ENCODE measurements at regions not wholly inside any gene's neighbourhood (a gene's known extent, or its start where the extent isn't known, plus 50 kb on each side); places are given as distances from the start of the nearest gene placed in this dataset.

DNA sequence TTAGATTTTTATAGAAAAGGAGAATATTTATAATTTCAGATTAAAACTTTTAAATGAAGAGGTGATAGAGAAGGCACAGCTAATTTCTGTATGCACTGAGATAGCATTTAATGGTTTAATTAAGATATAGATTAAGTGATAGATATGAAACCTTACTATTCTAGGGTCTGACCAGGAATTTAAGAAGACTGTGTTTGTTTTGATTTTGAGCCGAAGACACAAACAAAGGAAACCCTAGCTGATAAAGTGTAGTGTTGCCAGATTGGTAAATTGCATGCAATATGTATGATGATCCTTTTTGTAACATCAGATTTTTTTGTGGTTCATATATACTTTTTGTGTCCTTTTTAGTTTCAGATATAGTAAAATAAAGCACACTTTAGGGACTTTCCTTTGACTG lies 141.8 kb downstream of the ZPLD1 start:
- no peak for TF ChIP-seq ZNF274 (IDR thresholded peaks at IDR 0.05; ENCODE audit: low read depth, low read length)
- H3K4me3 ChIP-seq (ENCODE audit: low read length), result no peak overlapping the region

DNA sequence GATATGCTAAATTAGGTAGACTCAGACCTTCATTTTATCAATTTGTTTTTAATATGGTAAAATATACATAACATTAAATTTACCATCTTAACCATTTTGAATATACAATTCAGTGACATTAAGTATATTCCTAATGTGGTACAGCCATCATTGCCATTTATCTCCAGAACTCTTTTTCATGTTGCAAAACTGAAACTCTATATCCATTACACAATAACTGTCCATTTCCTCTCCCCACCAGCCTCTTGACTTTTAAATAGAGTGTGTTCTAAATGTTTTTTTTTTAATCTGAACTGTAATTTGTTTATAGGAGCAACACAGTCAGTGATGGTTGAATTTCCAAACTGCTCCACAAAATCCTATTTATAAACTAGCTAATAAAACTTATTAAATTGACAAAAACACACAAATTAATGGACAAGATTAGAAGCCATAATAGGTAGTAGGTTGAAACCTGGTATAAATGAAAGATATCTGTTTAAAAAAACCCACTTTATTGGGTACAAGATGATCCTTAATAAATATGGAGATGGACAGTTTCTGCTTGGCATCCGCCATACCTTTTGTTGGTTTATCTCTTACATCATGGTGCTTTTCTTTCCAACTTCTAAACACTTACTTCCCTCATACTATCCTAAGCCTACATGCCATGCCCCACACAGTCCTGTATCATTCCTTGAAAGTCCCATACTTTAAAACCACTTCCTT lies 142.4 kb downstream of the ZPLD1 start:
- TF ChIP-seq ZNF274 (IDR thresholded peaks at IDR 0.05; ENCODE audit: low read depth, low read length), result no peak
- no peak overlapping the region for H3K4me3 ChIP-seq (ENCODE audit: low read length)

DNA sequence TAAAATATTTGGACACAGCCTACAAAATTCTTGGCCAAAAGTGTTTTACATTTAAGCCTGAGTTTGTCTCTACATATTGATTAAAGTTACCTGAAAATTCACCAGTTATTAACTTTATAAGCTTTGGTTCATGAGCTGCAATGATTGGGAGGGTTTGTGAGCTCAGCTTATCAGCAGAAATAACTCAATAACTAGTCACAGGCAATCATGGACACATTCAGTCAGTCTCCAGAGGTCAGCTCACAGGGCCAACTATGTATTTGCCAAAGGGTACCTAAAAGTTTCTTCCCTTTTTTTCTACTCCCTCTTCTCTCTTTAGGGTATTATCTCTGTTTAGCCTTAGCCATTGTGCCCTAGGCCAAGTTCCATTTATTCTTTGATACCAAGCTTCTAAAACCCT lies 145.9 kb downstream of the ZPLD1 start:
- no peak overlapping the region for H3K4me3 ChIP-seq (ENCODE audit: low read length)
- no peak for TF ChIP-seq ZNF274 (IDR thresholded peaks at IDR 0.05; ENCODE audit: low read depth, low read length)

DNA sequence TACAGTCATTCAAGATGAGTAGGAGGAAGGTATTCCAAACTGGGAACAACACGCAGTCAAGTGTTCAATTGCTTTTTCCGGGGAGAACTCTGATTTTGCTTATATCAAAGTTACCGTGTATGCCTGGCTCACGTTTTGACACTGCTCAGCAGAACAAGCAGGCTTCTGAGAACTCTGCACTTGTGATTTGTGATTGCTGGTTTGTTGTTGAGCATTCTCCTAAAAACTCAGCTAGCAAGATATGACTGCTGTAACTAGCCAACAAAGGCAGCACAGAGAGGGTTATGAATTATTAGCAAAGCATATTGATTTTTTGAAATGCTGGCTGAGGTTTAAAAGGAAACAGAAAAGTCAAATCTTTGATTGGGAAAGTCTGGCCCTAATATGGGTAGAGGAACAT lies 151.7 kb downstream of the ZPLD1 start:
- no peak for TF ChIP-seq ZNF274 (IDR thresholded peaks at IDR 0.05; ENCODE audit: low read depth, low read length)
- H3K4me3 ChIP-seq (ENCODE audit: low read length), result no peak overlapping the region

DNA sequence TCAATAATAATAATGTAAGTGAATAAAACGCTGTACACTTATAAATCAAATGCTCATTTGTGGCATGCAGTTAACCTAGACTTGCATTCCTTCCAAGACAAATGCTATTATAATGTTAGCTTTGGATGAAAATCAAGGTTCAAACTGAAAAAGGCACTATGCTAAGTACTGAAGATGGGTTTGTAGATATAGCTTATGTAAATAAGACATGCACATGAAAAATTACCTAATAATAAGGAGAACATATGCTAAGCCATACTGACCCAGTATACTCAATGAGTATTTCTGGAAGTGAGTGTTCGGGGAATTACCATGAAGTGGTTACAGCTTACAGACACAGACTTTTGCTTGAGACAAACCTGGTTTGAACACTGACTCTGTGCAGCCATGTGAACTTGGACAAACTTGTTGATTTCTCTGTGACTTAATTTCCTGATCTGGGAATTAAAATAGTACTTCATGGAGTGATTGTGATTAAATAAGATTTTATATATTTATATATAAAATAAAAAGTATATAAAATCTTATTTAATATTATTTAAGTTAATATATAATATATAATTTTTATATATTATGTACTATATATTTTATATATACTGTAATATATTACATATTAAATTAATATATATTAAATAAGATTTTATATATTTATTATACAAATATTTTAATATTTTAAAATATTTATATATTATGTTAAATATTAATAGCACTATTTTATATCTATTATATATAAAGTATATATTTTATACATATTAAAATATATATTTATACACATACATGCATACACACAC lies 159.2 kb downstream of the ZPLD1 start:
- no peak for TF ChIP-seq ZNF274 (IDR thresholded peaks at IDR 0.05; ENCODE audit: low read depth, low read length)
- no peak overlapping the region for H3K4me3 ChIP-seq (ENCODE audit: low read length)

DNA sequence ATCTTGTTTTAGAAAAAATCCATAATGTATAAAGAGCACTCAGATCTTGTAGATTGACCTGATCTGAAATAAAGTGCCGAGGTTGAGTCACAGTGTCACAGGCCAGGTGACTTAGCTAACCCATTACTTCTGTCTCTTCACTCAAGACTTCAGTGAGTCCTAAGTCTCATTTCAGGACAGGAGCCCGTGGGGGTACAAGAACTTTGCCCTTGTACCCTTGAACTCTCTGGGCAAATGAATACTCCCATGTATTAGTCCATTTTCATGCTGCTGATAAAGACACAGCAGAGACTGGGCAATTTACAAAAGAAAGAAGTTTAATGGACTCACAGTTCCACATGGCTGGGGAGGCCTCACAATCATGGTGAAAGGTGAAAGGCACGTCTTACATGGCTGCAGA lies 160.2 kb downstream of the ZPLD1 start:
- no peak overlapping the region for H3K4me3 ChIP-seq (ENCODE audit: low read length)
- TF ChIP-seq ZNF274 (IDR thresholded peaks at IDR 0.05; ENCODE audit: low read depth, low read length), result no peak

DNA sequence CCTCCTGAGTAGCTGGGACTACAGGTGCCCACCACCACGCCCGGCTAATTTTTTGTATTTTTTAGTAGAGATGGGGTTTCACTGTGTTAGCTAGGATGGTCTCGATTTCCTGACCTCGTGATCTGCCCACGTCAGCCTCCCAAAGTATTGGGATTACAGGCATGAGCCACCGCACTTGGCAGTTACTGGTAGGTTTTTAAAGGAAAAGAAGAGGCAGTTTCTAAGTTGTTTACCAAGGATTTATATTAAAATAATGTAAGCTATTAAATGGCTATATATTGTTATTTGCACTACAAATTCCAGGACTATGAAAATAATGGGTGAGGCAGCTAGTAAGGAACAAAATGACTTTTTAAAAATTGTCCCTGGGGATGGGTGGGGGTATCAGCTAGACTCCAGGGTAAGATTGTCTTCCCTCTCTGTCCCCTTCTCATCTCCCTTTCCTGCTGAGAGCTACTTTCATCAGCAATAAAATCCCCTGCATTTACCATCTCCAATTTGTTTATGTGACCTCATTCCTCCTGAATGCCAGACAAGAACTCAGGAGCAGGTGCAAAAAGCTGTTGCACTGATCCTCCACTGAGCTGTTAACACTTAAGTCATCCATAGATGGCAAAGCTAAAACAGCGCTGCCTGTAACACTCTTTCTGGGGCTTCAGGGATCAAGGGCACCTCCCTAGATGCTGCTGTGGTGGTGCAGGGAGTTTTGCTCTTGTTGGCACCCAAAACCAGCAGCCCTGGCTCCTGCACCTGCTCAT lies 165.2 kb downstream of the ZPLD1 start:
- no peak for TF ChIP-seq ZNF274 (IDR thresholded peaks at IDR 0.05; ENCODE audit: low read depth, low read length)
- H3K4me3 ChIP-seq (ENCODE audit: low read length), result no peak overlapping the region

DNA sequence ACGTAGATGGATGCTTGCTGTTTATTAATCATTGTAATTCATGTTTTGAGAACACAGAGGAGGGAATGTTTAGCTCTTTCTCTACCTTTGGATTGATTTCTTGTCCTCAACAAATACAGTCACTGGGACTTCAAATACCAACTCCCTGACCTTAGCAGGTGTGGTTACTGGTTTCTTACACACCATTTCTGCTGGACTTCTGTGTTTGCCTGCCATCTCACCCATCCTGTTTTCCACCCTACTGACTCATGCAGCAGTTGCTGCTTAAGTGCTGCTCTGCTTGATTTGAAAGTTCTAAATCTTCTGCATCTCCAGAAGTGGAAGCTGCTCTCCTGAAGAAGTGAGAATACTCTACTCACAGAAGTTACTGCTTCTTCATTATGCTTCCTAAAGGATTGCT lies 170.3 kb downstream of the ZPLD1 start:
- TF ChIP-seq ZNF274 (IDR thresholded peaks at IDR 0.05; ENCODE audit: low read depth, low read length), result no peak
- no peak overlapping the region for H3K4me3 ChIP-seq (ENCODE audit: low read length)

DNA sequence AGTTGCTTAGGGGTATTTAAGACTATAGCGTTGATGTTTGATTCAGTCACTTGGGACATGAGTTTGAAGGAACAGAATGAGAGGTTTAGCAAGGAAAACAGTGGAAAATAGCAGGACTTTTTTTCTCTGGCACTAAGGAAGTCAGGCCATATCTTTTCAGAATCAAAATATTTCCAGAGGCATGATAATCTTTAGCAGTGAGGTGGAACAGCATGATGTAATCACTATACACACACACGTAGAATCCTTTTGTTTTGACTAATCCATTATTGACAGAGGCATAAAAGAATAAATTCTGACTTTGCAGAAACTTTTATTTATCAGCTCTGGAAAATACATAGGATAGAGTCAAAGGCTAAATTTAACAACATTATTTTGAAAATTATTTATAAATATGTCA lies 174.1 kb downstream of the ZPLD1 start:
- H3K4me3 ChIP-seq (ENCODE audit: low read length), result no peak overlapping the region
- no peak for TF ChIP-seq ZNF274 (IDR thresholded peaks at IDR 0.05; ENCODE audit: low read depth, low read length)

DNA sequence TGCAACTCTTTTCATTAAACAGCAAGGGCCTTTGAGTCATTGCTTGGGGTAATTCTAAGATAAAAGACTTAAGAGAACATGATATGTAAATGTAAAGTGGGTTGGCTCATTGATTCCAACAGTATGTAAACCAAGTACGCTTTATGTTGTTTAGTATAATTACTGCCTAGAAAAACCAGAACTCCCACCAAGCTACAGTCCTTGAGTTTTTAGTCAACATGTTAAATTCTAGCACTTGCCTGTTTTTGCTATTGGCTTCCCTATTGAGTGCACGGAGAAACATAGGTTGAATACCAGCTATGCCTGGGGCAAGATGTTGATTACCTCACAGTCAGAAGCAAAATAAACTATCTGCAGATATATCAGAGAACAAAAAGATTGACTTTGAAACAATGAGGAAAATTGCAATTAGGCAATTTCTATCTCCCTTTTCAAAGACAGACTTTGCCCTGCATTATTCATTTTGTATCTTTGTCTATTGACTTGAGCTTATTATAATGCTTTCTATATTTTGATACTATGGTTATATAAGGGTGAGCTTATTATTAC lies 179.3 kb downstream of the ZPLD1 start:
- TF ChIP-seq ZNF274 (IDR thresholded peaks at IDR 0.05; ENCODE audit: low read depth, low read length), result no peak

DNA sequence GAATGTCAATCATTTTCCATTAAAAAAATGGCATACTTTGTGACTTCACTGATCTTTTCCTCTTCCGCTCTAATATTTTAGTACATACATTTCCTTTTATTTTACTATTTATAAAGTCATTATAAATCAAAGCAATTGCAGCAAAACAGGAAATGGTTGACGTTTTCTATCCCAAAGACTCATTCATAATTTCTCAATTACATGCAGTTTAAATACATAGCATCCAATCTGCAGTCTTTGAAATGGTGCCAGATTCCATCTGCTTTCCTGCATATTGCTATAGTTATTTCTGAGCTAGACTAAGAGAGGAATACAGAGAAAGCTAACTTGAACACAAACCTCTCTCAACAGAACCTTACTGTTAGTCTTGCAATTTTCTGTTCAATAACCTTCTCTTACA lies 179.8 kb downstream of the ZPLD1 start:
- no peak for TF ChIP-seq ZNF274 (IDR thresholded peaks at IDR 0.05; ENCODE audit: low read depth, low read length)
- H3K4me3 ChIP-seq (ENCODE audit: low read length), result no peak overlapping the region

More for the DNA sequence above, 179.3 kb downstream of the ZPLD1 start:
- no peak overlapping the region for H3K4me3 ChIP-seq (ENCODE audit: low read length)

DNA sequence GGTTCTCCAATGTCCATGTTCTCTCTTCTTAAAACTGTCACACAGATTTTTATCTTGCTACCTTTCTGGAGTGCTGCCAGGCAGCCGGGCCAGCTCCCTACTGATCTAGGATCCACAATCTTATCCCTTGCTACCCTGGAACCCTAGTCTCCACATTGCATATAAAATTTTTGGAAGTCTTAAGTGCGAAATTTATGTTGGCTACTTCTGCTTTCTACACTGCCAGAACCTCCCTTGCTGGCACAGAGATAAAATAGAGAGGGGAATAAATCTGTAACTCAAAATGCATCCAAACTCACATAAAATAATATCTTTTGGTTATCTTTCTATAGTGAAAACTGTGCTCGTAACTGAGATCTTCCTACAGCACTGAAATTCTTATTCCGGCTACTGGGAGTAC lies 182.6 kb downstream of the ZPLD1 start:
- H3K4me3 ChIP-seq (ENCODE audit: low read length), result no peak overlapping the region
- TF ChIP-seq ZNF274 (IDR thresholded peaks at IDR 0.05; ENCODE audit: low read depth, low read length), result no peak

DNA sequence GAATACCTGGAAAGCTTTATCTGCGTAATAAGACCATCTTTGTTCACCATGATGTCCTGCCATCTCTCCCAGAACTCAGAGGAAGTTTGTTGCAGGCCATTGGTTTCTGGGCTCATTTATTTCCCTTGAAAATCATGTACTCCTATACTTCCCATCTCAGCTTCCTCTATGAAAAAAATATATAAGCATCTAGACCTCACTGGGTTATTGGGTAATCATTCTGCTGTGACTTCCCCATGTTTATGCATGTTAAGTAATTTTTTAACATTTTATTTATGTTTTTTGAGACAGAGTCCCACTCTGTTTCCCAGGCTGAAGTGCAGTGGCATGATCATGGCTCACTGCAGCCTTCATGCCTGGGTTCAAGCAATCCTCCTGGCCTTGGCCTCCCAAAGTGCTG lies 184.5 kb downstream of the ZPLD1 start:
- no peak overlapping the region for H3K4me3 ChIP-seq (ENCODE audit: low read length)
- TF ChIP-seq ZNF274 (IDR thresholded peaks at IDR 0.05; ENCODE audit: low read depth, low read length), result no peak

DNA sequence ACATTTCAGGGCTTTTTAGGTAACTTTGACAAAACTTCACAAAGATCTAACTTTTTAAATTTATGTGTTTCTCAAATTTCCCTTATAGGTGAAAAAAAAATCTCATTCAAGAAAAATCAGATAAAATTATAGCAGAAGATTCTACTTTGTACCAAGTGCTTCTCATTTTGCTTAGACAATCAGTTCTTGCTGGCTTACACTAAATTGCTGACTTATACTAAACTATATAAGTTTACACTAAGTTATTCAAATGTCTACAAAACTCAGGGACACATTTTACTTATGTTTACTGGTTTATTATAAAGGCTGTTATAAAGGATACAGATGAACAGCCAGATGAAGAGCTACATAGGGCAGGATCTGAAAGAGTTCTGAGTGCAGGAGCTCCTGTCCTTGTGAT lies 195.1 kb downstream of the ZPLD1 start:
- H3K4me3 ChIP-seq (ENCODE audit: low read length), result no peak overlapping the region
- no peak for TF ChIP-seq ZNF274 (IDR thresholded peaks at IDR 0.05; ENCODE audit: low read depth, low read length)

Data from GM08714 (cell line).